Heart left ventricle (tissue), 16 donors: ENCODE measurements at regions not wholly inside any gene's neighbourhood (a gene's known extent, or its start where the extent isn't known, plus 50 kb on each side); places are given as distances from the start of the nearest gene placed in this dataset.

ENCODE experiments used
- ATAC-seq, 4 donors: fragments of 200-7000 bp; cut with Tn5 transposase; one replicate each; pipeline ENCODE4 v1.9.1; 2020 to 2022; ENCODE audit warnings: moderate library complexity in 4 of 4, mild to moderate bottlenecking in 3 of 4, moderate number of reproducible peaks in 1 of 4
- DNase-seq, 5 donors: peaks; one replicate each; pipeline ENCODE4 v3.0.0-alpha.2; 2020
- H3K27ac ChIP-seq, 12 donors: fragments of 200-600 bp; sonication (generic) in 4 of 12; one replicate each; pipeline versions ENCODE4 v1.5.0 to v1.8.0; 2016 to 2022; ENCODE audit warnings: mild to moderate bottlenecking in 2 of 12
- H3K27me3 ChIP-seq, 9 donors: fragments of 200-600 bp; sonication (generic) in 2 of 9; one replicate each; pipeline versions ENCODE4 v1.5.1 to v1.8.0; 2016 to 2022; ENCODE audit warnings: mild to moderate bottlenecking in 3 of 9
- H3K36me3 ChIP-seq, 9 donors: fragments of 200-600 bp; sonication (generic) in 2 of 9; one replicate each; pipeline versions ENCODE4 v1.5.0 to v1.8.0; 2018 to 2022; ENCODE audit warnings: mild to moderate bottlenecking in 2 of 9
- H3K4me1 ChIP-seq, 12 donors: fragments of 200-600 bp; sonication (generic) in 4 of 12; one replicate each; pipeline versions ENCODE4 v1.5.0 to v1.8.0; 2016 to 2022; ENCODE audit warnings: mild to moderate bottlenecking in 3 of 12
- H3K4me3 ChIP-seq, 12 donors: fragments of 200-600 bp; sonication (generic) in 4 of 12; one replicate each; pipeline versions ENCODE4 v1.5.0 to v1.8.0; 2017 to 2022; ENCODE audit warnings: mild to moderate bottlenecking in 9 of 12, moderate library complexity in 4 of 12
- H3K9me3 ChIP-seq, 12 donors: fragments of 200-600 bp; sonication (generic) in 4 of 12; one replicate each; pipeline versions ENCODE4 v1.5.0 to v1.8.0; 2016 to 2022; ENCODE audit warnings: mild to moderate bottlenecking in 1 of 12
- CTCF ChIP-seq, 12 donors: fragments of 200-600 bp; sonication (generic) in 4 of 12; IDR thresholded peaks; one replicate each; pipeline versions ENCODE4 v1.5.0 to v1.8.0; 2018 to 2022; ENCODE audit warnings: antibody characterized with exemption in 12 of 12, mild to moderate bottlenecking in 5 of 12
- POLR2A ChIP-seq, 2 donors: fragments of 450-650 bp; IDR thresholded peaks; one replicate each; pipeline ENCODE4 v1.6.1; 2017; ENCODE audit warnings: antibody characterized with exemption in 2 of 2, mild to moderate bottlenecking in 2 of 2, moderate library complexity in 2 of 2
- WGBS, 4 donors: extraction: QIAGEN DNeasy Blood & Tissue Kit in 2 of 4; methylation state at CpG; one replicate each; pipeline versions ENCODE4 v1.1.5 to v1.1.7; 2013 to 2018; 5-methylcytosine and 5-hydroxymethylcytosine counted together
- intact Hi-C, 10 donors: fragments of 100-400 bp; cut with DNase I; formaldehyde crosslinking; loops; one replicate each; pipeline versions ENCODE4 v1.11.1 to v1.14.2; 2022
- donor health status: ischemic (EF 13 %, LVEDD 7.1; RV severe dilation, severe dysfunction).
- donor health status: healthy with polysubstance abuse.
- donor health status: DM: no; HTN: yes; CAD: no.
- donor health status: DM: no; HTN: no; CAD: no.
- donor health status: ischemic (EF 25% LVEDD 6.9; RV normal size, moderate dysfunction).
- donor health status: ischemic (EF 25% LVEDD 5.7; RV mildly dilated, moderate dysfunction).
- donor health status: healthy.
- donor health status: DM: yes; HTN: yes; CAD: no.
- donor health status: ischemic (EF 35%, LVEDD 5.7; RV mildly dilated, moderate dysfunction).
- donor health status: nonischemic (EF 11% LVEDD 7.7; RV severe dilation, severe dysfunction).
- donor health status: DM: yes; HTN: yes; CAD: no.
- donor health status: PGD.
- donor health status: ischemic (EF 29% LVEDD 5.4; RV normal size, mild dysfunction).
- donor health status: nonischemic (EF 23%, LVEDD 6.1; RV moderate dilation, normal function).

GRCh38 chr2:117644403-117644802 is 170.1 kb upstream of the DDX18 start:
- DNase-seq (no peak), ATAC-seq (no peak)
- 62 to 83% (median 72%) methylated on average over 3 of the region's 3 CpGs for WGBS, 4 donors
- no peak overlapping the region for H3K4me3 ChIP-seq
- TF ChIP-seq POLR2A (IDR thresholded peaks at IDR 0.05) (no peak), CTCF (IDR thresholded peaks at IDR 0.05) (no peak)
- no peaks in the 10 kb centered on the region for H3K9me3 ChIP-seq
- H3K27me3 ChIP-seq: peaks cover 0 to 5% (median 0%) of the 10 kb centered on the region in 9 donors
- H3K36me3 ChIP-seq: no peaks in the 10 kb centered on the region
- intact Hi-C loops: no loop called here
- no peak overlapping the region for H3K27ac ChIP-seq
- no peaks in the 10 kb centered on the region for H3K4me1 ChIP-seq

- TF ChIP-seq POLR2A (IDR thresholded peaks at IDR 0.05) (no peak), CTCF (IDR thresholded peaks at IDR 0.05) (no peak)
- DNase-seq: no peak
- Histone ChIP-seq H3K4me3 (no peak overlapping the region), H3K27ac (no peak overlapping the region), H3K9me3 (no peaks in the 10 kb centered on the region), H3K4me1 (no peaks in the 10 kb centered on the region), H3K27me3 (peaks cover 0 to 5% (median 0%) of the 10 kb centered on the region in 9 donors), H3K36me3 (no peaks in the 10 kb centered on the region)
- 58 to 77% (median 69%) methylated on average over 3 of the region's 3 CpGs for WGBS, 4 donors
- intact Hi-C loops: no loop called here
- no peak for ATAC-seq
These were observed 169.0 kb upstream of the DDX18 start for GRCh38 chr2:117645458-117645857.

- Histone ChIP-seq H3K27me3 (peaks cover 0 to 5% (median 0%) of the 10 kb centered on the region in 9 donors), H3K4me3 (no peak overlapping the region), H3K36me3 (no peaks in the 10 kb centered on the region), H3K27ac (no peak overlapping the region), H3K9me3 (no peaks in the 10 kb centered on the region), H3K4me1 (no peaks in the 10 kb centered on the region)
- TF ChIP-seq CTCF (IDR thresholded peaks at IDR 0.05) (no peak), POLR2A (IDR thresholded peaks at IDR 0.05) (no peak)
- ATAC-seq (no peak), DNase-seq (no peak)
- WGBS, 4 donors: 57 to 69% (median 65%) methylated on average over 1 of the region's 1 CpG
- intact Hi-C loops: no loop called here
These were observed 168.4 kb upstream of the DDX18 start for GRCh38 chr2:117646099-117646498.

GRCh38 chr2:117646872-117647271 is 167.6 kb upstream of the DDX18 start:
- H3K9me3 ChIP-seq: no peaks in the 10 kb centered on the region
- peaks cover 0 to 5% (median 0%) of the 10 kb centered on the region in 9 donors for H3K27me3 ChIP-seq
- 46 to 77% (median 57%) methylated on average over 1 of the region's 1 CpG for WGBS, 4 donors
- H3K4me3 ChIP-seq: no peak overlapping the region
- intact Hi-C loops: no loop called here
- no peaks in the 10 kb centered on the region for H3K36me3 ChIP-seq
- H3K27ac ChIP-seq: no peak overlapping the region
- DNase-seq (no peak), ATAC-seq (no peak)
- TF ChIP-seq CTCF (IDR thresholded peaks at IDR 0.05) (no peak), POLR2A (IDR thresholded peaks at IDR 0.05) (no peak)
- H3K4me1 ChIP-seq: no peaks in the 10 kb centered on the region
